ENCODE measurements at regions not wholly inside any gene's neighbourhood (a gene's known extent, or its start where the extent isn't known, plus 50 kb on each side); places are given as distances from the start of the nearest gene placed in this dataset.
"Not testable (repeated sequence)": the region's sequence is repeated elsewhere in the genome, so short reads cannot be mapped to it uniquely, and the experiment has no call there.

DNA sequence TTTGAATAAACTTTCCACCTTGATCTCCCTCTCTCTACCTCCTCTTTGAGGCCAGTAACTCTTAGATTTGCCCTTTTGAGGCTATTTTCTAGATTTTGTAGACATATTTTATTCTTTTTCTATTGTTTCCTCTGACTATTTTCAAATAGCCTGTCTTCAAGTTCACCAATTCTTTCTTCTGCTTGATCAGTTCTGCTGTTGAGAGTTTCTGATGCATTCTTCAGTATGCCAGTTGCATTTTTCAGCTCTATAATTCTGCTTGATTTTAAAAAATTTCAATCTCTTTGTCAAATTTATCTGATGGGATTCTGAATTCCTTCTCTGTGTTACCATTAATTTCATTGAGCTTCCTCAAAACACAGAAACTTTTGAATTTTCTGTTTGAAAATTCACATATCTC, 257.5 kb downstream of the HAPSTR1 start:
- DNase-seq: no peak

DNA sequence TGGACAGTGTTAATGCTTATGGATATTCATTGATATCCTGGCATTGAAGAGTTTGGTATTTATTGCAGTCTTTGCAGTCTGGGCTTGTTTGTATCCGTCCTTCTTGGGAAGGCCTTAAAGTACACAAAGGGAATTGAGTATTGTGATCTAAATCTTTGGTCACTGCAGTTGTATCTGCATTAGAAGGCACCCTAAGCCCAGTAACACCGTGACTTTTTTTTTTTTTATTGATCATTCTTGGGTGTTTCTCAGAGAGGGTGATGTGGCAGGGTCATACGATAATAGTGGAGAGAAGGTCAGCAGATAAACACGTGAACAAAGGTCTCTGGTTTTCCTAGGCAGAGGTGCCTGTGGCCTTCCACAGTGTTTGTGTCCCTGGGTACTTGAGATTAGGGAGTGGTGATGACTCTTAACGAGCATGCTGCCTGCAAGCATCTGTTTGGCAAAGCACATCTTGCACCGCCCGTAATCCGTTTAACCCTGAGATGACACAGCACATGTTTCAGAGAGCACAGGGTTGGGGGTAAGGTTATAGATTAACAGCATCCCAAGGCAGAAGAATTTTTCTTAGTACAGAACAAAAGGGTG, 258.0 kb downstream of the HAPSTR1 start:
- not testable (repeated sequence) for DNase-seq

DNA sequence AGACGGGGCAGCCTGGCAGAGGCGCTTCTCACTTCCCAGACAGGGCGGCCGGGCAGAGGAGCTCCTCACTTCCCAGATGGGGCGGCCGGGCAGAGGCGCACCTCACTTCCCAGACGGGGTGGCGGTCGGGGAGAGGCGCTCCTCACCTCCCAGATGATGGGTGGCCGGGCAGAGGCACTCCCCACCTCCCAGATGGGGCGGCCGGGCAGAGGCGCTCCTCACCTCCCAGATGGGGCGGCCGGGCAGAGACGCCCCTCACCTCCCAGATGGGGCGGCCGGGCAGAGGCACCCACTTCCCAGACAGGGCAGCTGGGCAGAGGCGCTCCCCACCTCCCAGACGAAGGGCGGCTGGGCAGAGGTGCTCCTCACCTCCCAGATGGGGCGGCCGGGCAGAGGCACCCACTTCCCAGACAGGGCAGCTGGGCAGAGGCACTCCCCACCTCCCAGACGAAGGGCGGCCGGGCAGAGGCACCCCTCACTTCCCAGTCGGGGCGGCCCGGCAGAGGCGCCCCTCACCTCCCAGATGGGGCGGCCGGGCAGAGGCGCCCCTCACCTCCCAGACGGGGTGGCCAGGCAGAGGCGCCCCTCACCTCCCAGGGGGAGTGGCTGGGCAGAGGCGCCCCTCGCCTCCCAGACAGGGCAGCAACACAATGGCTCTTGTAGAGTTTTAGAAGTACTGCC, 258.8 kb downstream of the HAPSTR1 start:
- DNase-seq: not testable (repeated sequence)

- no peak for DNase-seq
Measured at GRCh38 chr16:9351440-9351839, 260.0 kb downstream of the HAPSTR1 start.

GRCh38 chr16:9351841-9352434, 260.5 kb downstream of the HAPSTR1 start:
- no peak for DNase-seq

- DNase-seq: no peak
Measured at GRCh38 chr16:9357829-9358228, 266.4 kb downstream of the HAPSTR1 start.

DNA sequence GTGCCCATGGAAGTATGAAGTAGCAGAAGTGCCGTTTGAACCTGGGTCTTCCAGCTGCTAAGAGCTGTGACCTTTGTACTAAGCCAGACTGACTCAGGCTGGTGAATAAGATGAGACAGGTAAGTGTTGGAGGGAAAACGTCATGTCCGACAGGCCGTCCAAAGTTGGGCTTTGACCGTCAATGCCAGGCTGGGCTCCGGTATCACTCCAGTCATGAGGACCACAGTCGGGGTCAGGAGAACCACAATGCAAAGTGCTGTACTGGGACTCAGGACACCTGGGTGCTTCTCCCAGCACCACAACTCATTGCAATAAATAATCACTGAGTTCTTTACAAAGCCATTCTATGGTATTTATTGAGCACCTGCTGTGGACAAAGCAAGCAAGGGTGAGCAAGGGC, 268.6 kb downstream of the HAPSTR1 start:
- DNase-seq: no peak

DNA sequence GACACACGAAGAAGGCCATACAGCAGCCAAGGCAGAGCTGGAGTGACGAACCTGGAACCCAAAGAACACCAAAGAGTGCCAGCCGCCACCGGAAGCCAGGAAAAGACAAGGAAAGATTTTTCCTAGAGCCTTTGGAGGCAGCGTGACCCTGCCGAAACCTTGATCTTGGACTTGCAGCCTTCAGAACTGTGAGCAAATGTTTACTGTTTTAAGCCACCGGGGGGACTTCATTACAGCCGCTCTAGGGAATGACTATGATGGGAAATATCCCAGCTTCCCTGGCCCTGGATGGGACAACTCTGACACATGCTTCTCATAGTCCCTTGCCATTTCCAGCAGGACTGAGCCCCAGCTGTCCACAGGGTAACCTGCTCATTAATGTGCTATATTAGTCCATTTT, 270.6 kb downstream of the HAPSTR1 start:
- DNase-seq: no peak

DNA sequence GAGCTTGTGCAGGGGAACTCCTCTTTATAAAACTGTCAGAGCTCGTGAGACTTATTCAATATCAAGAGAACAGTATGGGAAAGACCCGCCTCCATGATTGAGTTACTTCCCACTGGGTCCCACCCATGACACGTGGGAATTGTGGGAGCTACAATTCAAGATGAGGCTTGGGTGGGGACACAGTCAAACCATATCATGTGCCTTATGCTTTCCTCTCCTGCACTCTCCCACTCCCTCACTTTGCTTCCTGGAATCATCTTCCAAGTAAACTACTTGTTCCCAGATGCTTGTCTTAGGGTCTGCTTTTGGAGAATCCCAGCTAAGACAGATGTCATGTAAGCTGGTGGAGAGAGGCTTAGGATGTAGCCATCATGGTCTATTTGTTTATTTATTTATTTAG, 271.2 kb downstream of the HAPSTR1 start:
- DNase-seq: no peak

DNA sequence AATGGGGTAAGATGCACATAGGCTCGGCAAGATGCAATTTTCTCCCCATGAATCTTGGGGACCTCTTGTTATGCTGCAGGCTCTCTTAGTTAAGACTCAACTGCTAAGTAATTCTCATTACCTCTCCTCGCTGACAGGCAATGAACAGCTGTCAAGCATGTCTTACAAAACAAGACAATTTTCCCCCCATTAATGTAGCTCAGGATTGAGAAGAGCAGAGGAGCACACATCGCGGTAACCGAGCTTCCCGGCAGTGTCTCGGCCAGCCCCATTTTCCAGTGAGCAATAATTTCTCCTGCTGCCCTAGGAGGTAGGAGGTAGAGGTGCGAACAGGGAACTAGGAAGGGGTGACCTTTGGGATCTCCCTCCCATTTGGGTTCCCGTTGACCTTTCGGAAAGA, 272.1 kb downstream of the HAPSTR1 start:
- DNase-seq: no peak

GRCh38 chr16:9364721-9365369, 273.4 kb downstream of the HAPSTR1 start:
- DNase-seq: no peak

DNA sequence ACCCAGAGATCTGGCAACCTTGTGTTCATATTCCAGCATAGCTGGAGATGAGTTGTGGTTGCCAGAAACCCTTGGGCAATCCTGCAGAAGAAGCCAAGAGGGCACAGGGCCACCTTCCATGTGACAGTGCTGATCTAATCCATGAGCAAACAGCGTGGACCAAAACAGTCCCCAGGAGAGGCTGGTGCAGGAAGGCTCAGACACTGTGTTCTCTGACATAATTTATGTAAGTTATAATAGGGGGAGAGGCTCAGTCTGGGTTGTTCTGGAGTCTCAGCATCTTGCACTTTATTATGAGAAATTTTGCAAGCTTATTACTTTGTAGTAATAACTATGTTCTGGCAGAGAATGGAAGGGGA, 273.9 kb downstream of the HAPSTR1 start:
- DNase-seq: no peak

DNA sequence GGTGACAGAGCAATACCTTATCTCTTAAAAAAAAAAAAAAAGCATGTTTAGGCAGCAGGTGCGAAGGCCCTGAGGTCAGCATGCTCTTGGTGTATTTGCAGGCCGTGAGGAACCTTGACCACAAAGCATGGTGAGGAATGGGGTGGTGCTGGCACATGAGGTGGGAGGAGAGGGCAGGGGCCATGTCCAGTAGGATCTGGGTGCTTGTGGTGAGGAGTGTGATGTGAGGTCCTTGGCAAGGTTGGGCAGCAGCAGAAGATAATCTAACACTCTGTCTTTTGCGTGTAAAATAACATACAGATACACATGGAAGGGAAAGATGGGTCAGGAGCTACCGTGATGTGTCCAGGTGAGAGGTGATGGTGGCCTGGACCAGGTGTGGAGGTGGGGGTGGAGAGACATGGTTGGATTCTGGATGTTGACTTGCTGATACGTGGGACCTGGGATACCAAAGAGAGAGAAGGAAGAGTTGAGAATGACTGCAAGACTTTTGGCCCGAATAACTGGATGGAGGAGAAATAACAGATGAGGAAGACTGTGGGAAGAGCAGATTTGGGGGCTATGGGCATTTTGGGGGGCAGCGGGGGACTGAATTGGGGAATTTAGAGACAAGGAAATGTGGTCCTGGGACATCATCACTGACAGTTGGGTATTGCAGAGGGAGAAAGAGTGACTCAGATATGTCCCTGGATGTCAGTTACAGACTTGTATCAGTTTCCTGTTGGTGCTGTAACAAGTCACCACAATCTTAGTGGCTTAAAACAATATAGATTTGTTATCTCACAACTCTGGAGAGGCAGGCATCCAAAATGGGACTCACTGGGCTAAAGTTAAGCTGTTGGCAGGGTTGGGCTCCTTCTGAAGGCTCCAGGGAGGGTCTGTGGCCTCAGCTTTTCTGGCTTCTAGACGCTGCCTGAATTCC, 274.9 kb downstream of the HAPSTR1 start:
- no peak for DNase-seq

DNA sequence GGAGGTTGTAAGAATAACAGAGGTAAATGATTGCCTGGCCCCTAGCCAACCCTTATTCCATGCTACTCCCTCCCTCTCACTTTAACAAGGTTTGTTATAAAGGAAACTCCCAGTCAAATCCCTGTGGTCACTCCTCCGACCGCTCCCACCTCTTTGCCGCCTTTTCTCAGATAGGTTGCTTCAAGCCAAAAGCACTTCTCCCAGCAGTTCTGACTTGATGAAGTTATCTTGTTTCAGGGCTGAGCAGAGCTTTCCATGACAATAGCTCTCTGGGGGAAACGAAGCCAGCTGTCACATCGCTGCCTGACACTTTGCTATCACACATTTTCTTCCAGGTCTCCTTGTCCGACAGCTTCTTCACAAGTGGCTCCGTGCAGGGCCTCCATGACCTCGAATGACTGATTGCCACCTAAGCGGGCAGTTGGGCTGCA, 278.6 kb downstream of the HAPSTR1 start:
- no peak for DNase-seq

DNA sequence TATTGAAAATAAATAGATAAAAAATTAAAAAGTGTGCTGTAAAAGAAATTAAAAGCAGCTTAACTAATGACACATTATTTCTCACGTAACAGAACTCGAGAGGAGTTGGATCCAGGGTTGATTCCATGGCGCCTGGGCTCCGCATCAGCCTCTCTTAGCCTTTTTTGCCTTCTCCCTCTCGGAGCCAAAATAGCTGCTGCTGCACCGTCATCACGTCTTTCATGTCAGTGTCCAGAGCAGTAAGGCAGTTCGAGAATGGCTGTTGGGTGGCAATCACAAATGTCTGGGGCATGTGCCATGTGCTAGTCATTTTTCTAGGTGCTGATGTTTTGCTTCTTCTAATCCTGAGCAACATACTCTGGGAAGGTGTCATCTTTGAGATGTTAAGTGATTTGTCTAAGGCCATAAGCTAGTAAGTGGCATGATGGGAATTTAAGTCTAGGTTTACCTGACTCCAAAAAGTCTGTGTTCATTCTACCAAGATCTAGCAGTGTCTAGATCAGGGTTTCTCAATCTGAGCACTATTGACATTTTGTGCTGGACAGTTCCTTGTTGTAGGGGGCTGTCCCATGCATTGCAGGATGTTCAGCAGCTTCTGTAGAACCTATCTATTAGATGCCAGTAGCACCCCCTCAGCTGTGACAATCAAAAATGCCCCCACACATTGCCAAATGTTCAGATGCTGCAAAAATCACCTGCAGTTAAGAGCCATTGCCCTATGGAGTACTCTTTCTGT, 280.4 kb downstream of the HAPSTR1 start:
- DNase-seq: no peak

- DNase-seq: no peak
Measured at GRCh38 chr16:9372934-9373890, 281.8 kb downstream of the HAPSTR1 start.

GRCh38 chr16:9374061-9374460, 282.6 kb downstream of the HAPSTR1 start:
- DNase-seq: no peak

DNA sequence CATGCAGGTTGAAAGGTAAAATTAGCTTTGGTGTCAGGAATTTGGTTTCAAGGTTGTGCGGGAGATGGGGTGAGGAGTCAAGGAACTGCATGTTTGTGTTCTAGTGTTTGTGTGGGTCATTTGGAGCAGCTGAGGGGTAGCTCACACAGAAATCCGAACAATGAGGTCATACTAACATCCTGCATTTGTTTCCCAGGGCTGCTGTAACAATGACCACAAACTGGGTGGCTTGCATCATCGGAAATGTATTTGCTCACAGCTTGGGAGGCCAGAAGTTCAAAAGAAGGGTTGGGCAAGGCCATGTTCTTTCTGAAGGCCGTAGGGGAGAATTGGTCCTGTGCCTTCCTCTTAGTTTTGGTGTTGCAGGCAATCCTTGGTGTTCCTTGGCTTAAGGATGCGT, 287.4 kb downstream of the HAPSTR1 start:
- no peak for DNase-seq

DNA sequence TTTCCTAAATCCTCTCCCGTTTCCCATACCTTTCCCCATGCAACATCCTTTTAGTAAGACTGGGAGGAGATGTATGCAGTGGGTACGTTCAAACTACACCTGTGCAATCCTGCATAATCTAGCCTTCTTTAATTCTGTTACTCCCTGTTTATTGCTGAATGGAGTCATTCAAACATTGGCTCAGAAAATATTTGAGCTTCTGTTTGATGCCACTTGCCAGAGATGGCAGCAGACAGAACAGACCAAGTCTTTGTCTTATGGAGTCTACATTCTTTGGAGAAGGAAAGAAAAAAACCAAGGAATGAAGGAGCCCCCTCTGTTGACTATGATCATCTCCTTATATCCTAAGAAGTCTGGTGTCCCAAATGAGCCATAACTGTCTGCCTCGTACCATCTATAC, 288.8 kb downstream of the HAPSTR1 start:
- DNase-seq: no peak

GRCh38 chr16:9381399-9381798, 290.0 kb downstream of the HAPSTR1 start:
- no peak for DNase-seq

GRCh38 chr16:9381905-9382304, 290.5 kb downstream of the HAPSTR1 start:
- DNase-seq: no peak
